ENCODE measurements at regions not wholly inside any gene's neighbourhood (a gene's known extent, or its start where the extent isn't known, plus 50 kb on each side); places are given as distances from the start of the nearest gene placed in this dataset.

DNA sequence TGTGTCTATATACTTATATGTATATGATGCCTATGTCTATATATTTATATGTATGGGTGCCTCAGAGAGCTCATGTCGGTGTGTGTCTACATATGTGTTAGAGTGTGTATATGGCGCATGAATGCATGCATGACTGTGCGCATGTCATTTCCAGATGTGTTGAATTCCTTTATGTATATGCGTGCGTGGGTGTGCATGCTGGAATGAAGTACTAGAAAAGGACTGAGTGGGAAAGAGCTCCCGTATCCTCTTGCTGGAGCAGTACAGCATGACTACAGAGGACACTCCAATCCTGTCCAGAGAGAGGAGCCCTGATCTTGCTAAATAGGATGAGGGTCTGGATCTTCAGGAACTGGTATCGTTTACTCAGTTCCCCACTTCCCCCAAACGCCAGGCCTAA lies 56.8 kb upstream of the LRPPRC start:
- TF ChIP-seq, protein P1, sequence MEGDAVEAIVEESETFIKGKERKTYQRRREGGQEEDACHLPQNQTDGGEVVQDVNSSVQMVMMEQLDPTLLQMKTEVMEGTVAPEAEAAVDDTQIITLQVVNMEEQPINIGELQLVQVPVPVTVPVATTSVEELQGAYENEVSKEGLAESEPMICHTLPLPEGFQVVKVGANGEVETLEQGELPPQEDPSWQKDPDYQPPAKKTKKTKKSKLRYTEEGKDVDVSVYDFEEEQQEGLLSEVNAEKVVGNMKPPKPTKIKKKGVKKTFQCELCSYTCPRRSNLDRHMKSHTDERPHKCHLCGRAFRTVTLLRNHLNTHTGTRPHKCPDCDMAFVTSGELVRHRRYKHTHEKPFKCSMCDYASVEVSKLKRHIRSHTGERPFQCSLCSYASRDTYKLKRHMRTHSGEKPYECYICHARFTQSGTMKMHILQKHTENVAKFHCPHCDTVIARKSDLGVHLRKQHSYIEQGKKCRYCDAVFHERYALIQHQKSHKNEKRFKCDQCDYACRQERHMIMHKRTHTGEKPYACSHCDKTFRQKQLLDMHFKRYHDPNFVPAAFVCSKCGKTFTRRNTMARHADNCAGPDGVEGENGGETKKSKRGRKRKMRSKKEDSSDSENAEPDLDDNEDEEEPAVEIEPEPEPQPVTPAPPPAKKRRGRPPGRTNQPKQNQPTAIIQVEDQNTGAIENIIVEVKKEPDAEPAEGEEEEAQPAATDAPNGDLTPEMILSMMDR (IDR thresholded peaks at IDR 0.05) = no peak
- no peak for TF ChIP-seq POLR2A (IDR thresholded peaks at IDR 0.05)
- TF ChIP-seq POLR2AphosphoS5 (IDR thresholded peaks at IDR 0.05) = no peak
- TF ChIP-seq EP300 (IDR thresholded peaks at IDR 0.05) = no peak

Data from suprapubic skin (tissue), 4 donors.